ENCODE measurements at regions not wholly inside any gene's neighbourhood (a gene's known extent, or its start where the extent isn't known, plus 50 kb on each side); places are given as distances from the start of the nearest gene placed in this dataset.
"Not testable (repeated sequence)": the region's sequence is repeated elsewhere in the genome, so short reads cannot be mapped to it uniquely, and the experiment has no call there.

DNA sequence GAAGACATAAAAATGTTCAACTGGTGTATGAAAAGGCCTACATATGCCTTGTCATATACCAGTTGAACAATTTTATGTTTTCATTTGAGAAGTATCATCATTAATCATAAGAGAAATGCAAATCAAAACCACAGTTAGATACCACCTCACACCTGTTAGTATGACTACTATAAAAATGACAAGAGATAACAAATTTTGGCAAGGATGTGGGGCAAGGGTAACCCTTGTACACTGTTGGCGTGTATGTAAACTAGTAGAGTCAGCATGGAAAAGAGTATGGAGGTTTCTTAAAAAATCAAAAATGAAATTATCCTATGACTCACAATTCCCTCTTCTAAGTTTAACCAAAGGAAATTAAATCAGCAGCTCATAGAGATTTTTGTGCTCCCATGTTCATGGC is 250.4 kb upstream of the ST8SIA4 start:
- no peak for DNase-seq

DNA sequence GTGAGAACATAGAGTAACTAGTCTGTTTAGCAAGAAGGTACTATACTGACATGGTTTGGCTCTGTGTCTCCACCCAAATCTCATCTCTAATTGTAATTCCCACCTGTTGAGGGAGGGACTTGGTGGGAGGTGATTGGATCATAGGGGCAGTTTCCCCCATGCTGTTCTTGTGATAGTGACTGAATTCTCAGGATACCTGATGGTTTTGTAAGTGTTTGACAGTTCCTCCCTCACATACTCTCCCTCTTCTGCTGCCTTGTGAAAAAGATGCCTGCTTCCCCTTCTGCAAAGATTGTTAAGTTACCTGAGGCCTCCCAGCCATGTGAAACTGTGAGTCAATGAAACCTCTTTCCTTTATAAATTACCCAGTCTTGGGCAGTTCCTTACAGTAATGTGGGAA is 240.4 kb upstream of the ST8SIA4 start:
- no peak for DNase-seq

DNA sequence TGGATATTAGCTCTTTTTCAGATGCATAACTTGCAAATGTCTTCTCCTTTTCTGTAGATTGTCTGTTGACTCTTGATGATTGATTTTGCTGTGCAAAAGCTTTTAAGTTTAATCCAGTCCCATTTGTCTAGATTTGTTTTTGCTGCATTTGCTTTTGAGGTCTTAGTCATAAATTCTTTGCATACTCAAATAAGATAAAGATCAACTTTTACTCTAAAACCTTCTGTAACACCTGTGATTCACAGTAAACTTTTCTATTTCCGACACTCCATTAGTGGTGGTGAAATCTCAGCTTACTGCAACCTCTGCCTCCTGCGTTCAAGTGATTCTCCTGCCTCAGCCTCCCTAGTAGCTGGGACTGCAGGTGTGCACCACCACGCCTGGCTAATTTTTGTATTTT is 239.0 kb upstream of the ST8SIA4 start:
- DNase-seq = no peak

DNA sequence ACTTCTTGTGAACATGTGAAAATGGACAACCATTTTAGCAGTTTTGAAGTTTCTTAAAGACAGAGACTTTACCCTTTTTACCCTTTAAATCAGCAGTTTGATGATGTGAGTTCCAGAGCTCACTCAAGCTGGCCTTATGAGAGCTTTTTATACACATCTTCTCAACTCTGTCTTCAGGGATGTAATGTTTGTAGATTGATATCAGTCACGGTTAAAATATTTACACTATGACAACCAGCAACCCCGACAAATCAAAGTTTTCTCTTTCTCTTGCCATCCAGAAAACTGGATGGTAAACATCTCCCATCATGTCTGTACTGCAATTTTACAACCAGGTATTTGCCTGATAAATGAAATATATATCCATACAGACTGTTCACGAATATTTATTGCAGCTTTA is 233.4 kb upstream of the ST8SIA4 start:
- DNase-seq = no peak

DNA sequence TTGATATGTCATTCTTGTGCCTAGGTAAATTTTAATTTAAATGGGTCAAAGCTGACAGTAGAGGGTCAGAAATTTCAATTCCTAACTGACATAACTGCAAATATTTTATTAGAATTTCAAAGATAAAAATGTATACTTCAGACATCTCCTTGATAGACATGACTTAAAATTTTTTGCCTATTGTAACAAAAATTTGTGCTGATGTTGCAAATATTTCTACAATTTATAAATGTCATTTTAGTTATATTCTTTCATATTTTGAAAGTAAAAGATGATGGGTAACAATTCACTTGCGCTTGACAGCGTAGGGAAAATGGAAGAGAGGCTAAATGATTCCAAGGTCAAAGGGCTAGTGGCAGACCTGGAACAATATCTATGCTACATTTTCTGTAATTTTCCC is 220.3 kb upstream of the ST8SIA4 start:
- DNase-seq = no peak

DNA sequence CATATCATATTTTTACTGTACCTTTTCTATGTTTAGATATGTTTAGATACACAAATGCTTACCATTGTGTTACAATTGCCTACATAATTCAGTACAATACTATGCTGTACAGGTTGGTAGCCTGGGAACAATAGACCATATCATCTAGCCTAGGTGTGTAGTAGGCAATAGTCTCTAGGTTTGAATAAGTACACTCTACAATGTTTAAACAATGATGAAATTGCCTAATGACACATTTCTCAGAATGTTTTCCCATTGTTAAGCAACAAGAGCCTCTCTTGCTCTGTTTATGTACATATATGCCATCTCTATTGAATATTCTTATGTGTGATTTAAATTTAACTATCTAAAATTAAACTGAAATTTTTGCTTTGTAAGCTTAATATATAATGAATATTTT is 209.6 kb upstream of the ST8SIA4 start:
- peak; percentile 16 for DNase-seq

DNA sequence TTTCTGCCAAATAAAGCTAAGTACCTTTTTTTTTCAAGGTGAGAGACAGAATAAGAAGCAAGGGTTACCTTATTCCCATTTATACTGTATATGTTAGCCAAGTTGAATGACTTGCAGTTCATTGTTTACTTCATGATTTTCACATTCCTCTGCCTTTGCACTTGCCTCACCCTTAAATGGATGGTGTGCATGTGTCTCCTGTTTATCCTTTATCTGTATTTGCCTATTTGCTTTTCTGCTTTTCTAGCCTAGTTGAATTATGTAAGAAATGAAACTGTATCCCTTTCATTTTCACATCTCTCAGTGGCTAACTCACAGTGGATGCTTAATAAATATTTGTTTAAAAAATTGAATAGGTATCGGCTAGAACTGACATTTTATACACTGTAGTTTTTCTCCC is 200.8 kb upstream of the ST8SIA4 start:
- DNase-seq = peak; percentile 17

DNA sequence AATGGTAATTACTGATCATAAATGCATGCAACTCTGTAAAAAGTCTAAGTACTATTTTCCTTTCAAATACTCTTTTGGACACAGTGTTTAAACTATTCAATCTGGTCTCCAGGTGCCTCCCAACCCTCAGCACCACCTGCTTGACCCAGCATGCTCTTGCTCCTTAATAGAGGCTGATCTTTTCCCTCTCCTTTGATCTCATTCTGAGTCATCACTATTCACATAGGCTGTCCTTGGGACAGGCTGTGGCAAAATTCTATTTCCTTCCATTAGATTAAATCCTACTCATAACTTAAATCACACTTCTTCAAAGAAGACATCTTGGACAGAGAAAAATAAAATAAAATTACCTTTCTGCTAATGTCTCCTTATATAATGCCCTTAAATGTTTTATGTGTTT is 199.4 kb upstream of the ST8SIA4 start:
- peak; percentile 19 for DNase-seq

DNA sequence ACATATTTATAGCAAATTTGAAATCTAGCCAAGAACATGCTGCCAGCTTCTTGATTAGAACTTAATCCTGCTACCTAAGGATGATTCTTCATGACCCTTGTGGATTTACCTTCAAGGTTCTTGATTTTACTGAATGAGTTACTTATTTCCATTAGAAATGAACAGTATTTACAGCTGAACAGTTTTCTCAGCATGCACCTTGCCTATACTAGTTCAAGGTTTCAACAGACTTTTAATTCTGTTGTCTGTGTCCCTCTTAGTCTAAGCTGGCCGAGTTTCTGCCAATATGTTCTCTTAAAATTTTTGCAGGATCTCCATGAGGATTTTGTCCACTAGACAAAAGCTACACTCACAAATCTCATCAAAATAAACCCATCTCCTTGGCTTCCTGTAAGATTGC is 188.8 kb upstream of the ST8SIA4 start:
- no peak for DNase-seq

DNA sequence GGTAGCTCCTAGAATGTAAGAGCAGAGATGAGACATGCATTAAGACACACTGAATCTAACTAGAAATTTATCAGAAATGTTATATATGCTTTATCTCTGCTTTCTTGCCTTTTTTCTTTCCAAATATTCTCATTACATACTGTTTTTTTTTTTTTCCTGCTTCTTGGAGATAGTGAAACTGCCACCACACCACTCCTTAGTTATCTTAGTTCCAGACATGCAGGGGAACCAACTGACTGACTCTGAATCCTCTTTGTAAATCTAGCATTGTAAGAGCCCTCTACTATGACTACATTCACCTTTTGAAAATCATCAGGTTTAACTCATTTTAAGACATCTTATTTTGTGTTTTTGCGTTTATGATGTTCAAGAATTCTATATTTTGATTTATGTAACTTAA is 181.3 kb upstream of the ST8SIA4 start:
- no peak for DNase-seq

DNA sequence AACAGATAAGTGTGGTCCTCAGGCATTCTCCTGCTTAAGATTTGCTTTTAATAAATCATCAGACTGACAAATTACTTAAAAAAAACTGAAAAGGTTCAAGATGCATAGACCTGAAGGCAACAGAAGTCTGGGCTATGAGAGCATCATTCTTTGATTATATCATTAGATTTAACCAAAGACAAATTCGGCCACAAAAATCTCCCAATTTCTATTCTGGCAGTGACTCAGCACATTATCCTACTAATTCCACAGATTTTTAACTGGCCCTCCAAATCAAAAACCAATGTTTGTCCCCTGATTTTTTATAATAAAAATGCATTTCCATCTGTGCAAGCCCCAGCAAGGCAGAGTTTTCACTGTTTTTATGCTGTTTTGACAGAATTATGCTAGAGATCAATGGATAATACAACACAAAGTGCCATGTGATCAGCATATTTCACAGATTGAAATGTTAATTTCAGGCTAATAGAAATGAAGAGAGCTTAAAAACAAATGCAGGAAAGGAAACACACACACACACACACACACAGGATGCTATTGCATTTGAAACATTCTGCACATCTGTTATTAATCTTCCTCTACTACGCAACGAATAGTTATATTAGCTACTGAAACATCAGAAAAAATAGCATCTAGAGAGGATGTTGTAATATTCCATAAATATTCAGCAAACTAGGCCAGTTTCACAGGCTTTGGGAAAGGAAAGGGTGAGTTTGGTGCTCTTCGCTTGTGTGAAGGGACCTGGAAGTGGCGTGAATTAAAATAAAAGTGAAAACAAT is 177.6 kb upstream of the ST8SIA4 start:
- DNase-seq = no peak

DNA sequence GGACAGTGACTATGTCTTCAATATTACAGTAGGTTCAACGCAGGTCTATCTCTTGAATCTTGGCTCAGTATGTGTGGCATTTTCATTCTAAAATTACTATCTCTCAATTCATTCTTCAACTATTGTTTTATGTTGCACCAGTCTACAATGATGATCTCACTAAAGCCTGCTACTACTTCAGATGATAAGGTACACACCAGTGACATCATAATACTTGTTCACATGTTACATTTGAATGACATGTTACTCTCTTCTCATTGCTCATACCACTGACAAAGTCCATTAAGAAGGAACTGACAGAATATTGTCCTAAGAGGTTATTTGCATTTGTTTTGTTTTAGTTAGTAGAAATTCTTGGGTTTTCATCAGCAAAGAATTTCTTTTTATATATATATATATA is 165.2 kb upstream of the ST8SIA4 start:
- DNase-seq = no peak

DNA sequence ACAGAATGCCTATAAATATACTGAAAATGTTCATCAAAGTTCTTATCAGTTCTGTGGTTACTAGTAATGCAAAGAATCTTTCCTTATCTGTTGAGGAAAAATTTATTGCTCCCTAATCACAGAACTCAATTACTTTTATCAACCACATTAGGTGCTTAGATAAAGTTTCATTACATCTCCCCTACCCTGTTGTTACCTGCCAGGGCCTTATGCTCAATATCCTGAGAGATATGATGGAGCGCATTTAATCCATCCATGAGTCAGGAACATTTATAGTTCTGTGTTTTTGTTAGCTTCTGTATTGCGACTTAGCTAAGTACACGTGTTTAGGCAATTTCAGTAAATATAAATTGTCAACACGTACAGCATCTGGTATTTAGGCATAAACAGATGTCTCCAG is 164.3 kb upstream of the ST8SIA4 start:
- DNase-seq = no peak

DNA sequence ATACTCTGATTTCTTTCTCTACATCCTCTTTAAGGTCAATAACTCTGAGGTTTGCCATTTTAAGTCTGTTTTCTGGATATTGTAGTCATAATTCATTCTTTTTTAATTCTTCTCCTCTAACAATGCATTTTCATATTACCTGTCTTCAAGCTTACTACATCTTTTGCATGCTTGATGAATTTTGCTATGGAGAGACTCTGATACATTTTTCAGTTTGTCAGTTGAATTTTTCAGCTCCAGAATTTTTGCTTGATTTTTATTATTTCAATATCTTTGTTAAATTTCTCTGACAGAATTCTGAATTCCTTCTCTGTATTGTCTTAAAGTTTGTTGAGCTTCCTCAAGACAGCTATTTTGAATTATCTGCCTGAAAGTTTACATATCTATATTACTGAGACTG is 159.8 kb upstream of the ST8SIA4 start:
- DNase-seq = no peak

DNA sequence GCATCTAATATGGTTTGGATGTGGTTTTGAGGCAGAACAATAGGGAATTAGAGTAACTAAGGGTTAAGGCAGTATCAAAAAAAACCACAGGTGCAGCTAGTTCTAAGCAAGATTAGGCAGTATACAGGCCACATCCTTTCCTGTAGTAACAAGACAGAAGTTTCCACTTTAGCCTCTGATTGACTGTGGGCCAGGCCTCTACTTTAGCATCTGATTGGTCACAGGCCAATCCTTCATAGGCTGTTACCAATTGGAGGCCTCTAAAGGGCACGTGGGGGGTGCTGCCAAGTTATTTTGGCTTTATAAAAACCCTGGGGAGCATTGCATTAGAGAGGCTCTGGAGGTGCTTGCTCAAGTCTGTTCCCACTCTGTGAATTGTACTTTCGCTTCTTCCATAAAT is 144.1 kb upstream of the ST8SIA4 start:
- no peak for DNase-seq

DNA sequence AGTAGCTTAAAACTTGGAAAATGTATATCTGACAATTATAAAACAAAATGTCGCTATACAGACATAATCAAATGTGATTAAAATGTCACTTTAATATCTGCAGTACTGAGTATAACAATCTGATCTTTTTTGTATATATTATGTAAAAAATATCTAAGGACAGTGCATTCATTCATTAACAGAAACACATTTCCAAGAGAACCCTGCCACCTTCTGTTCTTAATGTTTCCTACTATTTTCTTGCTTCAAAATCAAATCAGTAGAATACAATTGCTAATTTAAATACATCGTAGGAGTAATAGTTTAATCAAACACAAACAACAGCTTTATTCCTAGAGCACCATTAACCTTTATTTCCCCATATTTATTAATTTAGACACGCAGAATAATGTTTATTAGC is 142.6 kb upstream of the ST8SIA4 start:
- DNase-seq = no peak

DNA sequence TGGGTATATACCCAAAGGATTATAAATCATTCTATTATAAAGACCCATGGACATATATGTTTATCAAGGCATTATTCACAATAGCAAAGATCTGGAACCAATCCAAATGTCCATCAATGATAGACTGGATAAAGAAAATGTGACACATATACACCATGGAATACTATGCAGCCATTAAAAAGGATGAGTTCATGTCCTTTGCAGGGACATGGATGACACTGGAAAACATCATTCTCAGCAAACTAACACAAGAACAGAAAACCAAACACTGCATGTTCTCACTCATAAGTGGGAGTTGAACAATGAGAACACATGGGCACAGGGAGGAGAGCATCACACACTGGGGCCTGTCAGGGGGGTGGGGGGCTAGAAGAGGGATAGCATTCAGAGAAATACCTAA is 136.9 kb upstream of the ST8SIA4 start:
- not testable (repeated sequence) for DNase-seq

DNA sequence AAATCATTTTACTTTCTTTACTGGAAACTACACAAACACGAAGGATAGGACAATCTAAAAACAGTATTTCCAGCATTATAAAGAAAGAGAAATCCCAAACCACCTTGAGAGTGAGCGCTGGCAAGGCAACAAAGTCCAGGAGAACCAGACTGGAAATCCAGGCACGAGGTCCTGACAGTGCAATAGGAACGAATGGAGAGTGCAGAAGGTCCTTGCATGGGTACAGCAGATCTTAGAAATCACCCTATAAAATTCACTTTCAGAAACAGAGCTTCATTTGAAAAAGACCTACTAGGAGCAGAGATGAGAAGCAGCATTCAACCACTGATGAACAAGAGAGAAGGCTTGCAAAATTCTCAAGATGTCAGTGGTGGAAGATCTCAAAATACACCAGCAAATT is 133.7 kb upstream of the ST8SIA4 start:
- DNase-seq = no peak

DNA sequence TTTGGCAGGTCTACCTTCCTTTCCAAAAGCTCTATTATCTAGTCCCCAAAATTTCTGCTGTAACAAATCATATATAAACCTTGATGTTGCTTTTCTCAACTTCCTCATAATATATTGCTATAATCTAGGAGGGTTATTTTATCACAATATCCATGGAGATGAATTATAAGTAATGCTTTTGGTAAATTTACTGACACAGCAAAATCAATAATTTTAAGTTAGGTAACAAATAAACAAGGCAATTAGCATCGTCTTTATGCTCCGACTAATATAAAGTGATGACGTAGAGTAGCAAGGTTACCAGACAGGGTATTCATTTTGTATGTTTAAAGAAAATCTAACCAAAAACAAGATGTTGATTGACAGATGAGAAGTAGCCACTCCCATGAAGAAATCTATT is 132.3 kb upstream of the ST8SIA4 start:
- no peak for DNase-seq

DNA sequence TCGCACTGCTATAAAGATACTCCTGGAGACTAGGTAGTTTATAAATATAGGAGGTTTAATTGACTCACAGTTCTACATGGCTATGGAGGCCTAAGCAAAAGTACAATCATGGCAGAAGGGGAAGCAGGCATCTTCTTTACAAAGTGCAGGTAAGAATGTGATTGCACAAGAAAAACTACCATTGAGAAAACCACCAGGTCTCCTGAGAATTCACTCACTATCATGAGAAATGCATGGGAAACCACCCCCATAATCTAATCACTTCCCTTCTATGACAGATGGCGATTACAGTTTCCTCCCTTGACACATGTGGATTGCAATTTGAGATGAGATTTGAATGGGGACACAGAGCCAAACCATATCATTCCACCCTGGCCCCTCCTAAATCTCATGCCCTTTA is 121.2 kb upstream of the ST8SIA4 start:
- DNase-seq = no peak

DNA sequence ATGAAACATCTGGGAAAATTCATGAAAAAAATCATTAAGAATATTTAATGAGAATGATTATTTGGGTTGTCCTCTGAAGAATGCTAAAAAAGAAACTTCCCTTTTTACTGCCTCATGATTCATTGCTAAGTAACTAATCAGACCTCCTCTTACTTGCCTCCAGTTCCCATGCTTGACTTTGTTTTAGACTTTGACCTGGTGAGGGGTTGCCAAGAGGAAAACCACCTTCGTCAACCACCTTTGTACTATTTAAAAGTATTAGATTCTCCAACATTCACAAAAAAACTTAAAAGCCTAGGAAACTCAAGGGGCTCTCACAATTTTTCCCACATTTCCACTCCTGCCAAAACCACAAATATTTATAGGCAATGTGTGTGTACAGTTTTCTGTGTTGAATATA is 115.2 kb upstream of the ST8SIA4 start:
- DNase-seq = no peak

DNA sequence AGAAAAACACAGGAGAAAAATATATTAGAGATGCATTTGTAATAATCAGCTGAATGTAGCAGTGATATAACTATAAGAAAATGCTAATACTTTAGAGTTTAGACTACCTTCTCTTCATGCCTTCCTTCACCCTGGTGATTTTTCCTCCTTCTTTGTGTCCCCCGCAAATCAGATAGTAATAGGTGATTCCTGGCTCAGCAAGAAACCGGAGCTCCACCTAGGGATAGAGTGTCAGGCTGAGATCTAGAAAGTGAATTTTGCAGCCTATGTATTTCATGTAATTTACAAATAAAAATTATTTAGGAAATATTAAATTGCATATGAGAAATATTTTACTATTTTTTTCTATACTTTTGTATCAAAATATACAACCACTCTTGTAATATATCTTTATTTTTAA is 109.8 kb upstream of the ST8SIA4 start:
- no peak for DNase-seq

DNA sequence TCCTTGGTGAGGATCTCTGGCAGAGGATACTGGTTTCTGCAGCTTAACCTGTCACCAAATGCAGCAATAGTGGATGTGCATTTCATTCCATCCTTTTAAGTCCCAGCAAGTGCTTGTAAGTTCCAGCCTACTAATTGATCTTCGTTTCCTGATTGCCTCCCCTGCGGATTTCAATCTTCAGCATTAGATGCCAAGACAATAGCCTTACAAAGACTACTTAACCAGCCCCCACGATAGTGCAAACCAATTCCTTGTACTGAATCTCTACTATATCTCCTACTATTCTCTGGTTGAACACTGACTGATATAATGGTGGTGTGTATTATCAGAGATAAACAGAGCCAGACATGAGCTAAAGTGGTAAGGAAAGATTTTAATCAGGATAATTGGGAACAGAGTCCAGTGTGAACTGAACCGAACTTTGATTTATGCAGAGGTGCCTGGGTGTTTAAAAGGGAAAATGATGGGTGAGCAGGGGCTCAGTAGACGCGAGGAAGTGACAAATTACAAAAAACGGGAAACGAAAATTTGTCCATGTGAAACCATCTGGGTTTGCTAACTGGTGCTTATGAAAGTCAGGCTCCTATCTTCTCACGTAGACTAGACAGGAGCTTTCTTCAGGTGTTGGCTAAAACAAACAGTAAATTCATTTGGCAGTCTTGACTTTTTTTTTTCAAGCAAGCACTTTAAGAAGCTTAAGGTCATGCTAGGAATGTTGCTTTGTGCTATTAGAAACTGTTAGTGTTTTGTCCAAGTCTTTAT is 106.9 kb upstream of the ST8SIA4 start:
- no peak for DNase-seq

DNA sequence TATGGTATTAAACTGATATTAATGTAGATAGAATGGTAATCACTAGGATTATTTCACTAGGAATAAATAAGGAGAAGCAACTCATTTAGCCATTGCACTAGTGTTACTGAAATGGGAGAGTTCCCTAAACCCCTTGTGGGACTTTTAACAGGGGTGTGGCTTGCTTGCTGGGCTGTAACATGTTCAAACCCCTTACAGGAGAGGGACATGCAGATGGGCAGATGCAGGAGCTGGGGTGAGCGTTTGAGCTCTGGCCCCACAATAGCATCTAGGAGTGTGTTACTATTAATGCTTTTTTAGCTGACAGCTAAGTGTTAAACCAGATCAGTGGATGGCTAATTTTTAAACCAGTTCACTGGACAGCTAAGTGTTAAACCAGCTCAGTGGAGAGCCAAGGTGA is 89.3 kb upstream of the ST8SIA4 start:
- no peak for DNase-seq

DNA sequence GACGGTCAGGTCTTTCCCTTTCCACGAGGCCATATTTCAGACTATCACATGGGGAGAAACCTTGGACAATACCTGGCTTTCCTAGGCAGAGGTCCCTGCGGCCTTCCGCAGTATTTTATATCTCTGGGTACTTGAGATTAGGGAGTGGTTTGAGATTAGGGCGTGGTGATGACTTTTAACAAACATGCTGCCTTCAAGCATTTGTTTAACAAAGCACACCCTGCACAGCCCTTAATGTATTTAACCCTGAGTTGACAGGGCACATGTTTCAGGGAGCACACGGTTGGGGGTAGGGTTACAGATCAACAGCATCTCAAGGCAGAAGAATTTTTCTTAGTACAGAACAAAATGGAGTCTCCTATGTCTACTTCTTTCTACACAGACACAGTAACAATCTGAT is 80.5 kb upstream of the ST8SIA4 start:
- not testable (repeated sequence) for DNase-seq
